Right lobe of liver (tissue), 6 donors: ENCODE measurements at regions not wholly inside any gene's neighbourhood (a gene's known extent, or its start where the extent isn't known, plus 50 kb on each side); places are given as distances from the start of the nearest gene placed in this dataset.

Experiments
- ATAC-seq, 4 donors: fragments of 200-7000 bp; cut with Tn5 transposase; one replicate each; pipeline ENCODE4 v1.9.1; 2020; ENCODE audit warnings: mild to moderate bottlenecking in 4 of 4, moderate library complexity in 4 of 4
- DNase-seq, 3 donors: peaks; one replicate each; pipeline ENCODE4 v3.0.0-alpha.2; 2020
- H3K27ac ChIP-seq, 3 donors: fragments of 200-600 bp; one replicate each; pipeline ENCODE4 v1.8.0; 2022
- H3K27me3 ChIP-seq, 2 donors: fragments of 200-600 bp; one replicate each; pipeline ENCODE4 v1.8.0; 2022
- H3K36me3 ChIP-seq, 4 donors: fragments of 200-600 bp; sonication (generic) in 1 of 4; one replicate each; pipeline versions ENCODE4 v1.5.1 to v1.8.0; 2017 to 2022; ENCODE audit warnings: control low read depth in 1 of 4
- H3K4me1 ChIP-seq, 4 donors: fragments of 200-600 bp; sonication (generic) in 1 of 4; one replicate each; pipeline versions ENCODE4 v1.5.1 to v1.8.0; 2017 to 2022; ENCODE audit warnings: control low read depth in 1 of 4
- H3K4me3 ChIP-seq, 3 donors: fragments of 200-600 bp; one replicate each; pipeline ENCODE4 v1.8.0; 2022
- H3K9me3 ChIP-seq, 4 donors: fragments of 200-600 bp; sonication (generic) in 1 of 4; one replicate each; pipeline versions ENCODE4 v1.5.1 to v1.8.0; 2017 to 2022; ENCODE audit warnings: control low read depth in 1 of 4
- CTCF ChIP-seq, 4 donors: fragments of 200-600 bp in 3 of 4; fragments of 450-650 bp in 1 of 4; IDR thresholded peaks; one replicate each; pipeline versions ENCODE4 v1.5.1 to v1.8.0; 2016 to 2022; ENCODE audit warnings: antibody characterized with exemption in 4 of 4, mild to moderate bottlenecking in 2 of 4
- POLR2A ChIP-seq: fragments of 450-650 bp; IDR thresholded peaks from one replicate; pipeline ENCODE4 v1.6.1; 2017; ENCODE audit warnings: antibody characterized with exemption, mild to moderate bottlenecking
- WGBS: methylation state at CpG from one replicate; pipeline ENCODE4 v1.1.6; 2018; ENCODE audit warnings: low coverage, low lambda C conversion rate; ENCODE audit not compliant: insufficient coverage; ENCODE audit errors: missing lambda C conversion rate; 5-methylcytosine and 5-hydroxymethylcytosine counted together
- intact Hi-C, 2 donors: fragments of 100-400 bp; cut with DNase I; formaldehyde crosslinking; loops; one replicate each; pipeline versions ENCODE4 v1.11.2 to v1.14.1; 2022
- donor health status: DM: no; HTN: yes; CAD: no.
- donor health status: DM: no; HTN: no; CAD: no.
- donor health status: DM: no; HTN: no; CAD: no.
- donor health status: DM: no; HTN: yes; CAD: no.
- donor health status: DM: no; HTN: yes; CAD: no.

DNA sequence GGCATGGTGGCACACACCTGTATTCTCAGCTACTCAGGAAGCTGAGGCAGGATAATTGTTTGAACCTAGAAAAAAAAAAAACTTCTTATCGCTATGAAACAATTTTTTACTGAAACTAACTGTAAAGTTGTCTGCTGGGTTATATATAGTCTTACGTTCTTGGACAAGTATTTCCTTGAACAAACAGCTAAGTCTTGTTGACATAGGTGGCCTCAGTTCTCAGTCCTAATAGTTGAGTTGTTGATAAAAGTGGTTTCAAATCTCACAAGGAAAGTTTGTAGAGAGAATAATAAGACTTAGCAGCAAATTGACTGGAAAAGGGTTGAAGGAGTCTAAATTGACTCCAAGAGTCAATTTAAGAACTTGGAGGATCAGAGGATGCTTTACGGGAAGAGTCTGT is 166.5 kb upstream of the KCNJ3 start:
- no peaks in the 10 kb centered on the region for H3K4me1 ChIP-seq
- H3K27ac ChIP-seq = no peak overlapping the region
- WGBS = 68% methylated on average over 3 of the region's 3 CpGs
- H3K9me3 ChIP-seq = no peaks in the 10 kb centered on the region
- DNase-seq (no peak), ATAC-seq (no peak)
- no peaks in the 10 kb centered on the region for H3K27me3 ChIP-seq
- TF ChIP-seq POLR2A (no peak), CTCF (IDR thresholded peaks at IDR 0.05) (no peak)
- intact Hi-C loops = no loop called here
- H3K36me3 ChIP-seq = no peaks in the 10 kb centered on the region
- no peak overlapping the region for H3K4me3 ChIP-seq

- intact Hi-C loops = no loop called here
- H3K4me1 ChIP-seq = no peaks in the 10 kb centered on the region
- TF ChIP-seq CTCF (IDR thresholded peaks at IDR 0.05) (no peak), POLR2A (no peak)
- no peaks in the 10 kb centered on the region for H3K36me3 ChIP-seq
- no peak for ATAC-seq
- no peak overlapping the region for H3K4me3 ChIP-seq
- DNase-seq = no peak
- H3K27ac ChIP-seq = no peak overlapping the region
- 100% methylated on average over 2 of the region's 2 CpGs for WGBS
- no peaks in the 10 kb centered on the region for H3K27me3 ChIP-seq
- H3K9me3 ChIP-seq = no peaks in the 10 kb centered on the region
Measured at GRCh38 chr2:154532763-154533162, 165.7 kb upstream of the KCNJ3 start.

DNA sequence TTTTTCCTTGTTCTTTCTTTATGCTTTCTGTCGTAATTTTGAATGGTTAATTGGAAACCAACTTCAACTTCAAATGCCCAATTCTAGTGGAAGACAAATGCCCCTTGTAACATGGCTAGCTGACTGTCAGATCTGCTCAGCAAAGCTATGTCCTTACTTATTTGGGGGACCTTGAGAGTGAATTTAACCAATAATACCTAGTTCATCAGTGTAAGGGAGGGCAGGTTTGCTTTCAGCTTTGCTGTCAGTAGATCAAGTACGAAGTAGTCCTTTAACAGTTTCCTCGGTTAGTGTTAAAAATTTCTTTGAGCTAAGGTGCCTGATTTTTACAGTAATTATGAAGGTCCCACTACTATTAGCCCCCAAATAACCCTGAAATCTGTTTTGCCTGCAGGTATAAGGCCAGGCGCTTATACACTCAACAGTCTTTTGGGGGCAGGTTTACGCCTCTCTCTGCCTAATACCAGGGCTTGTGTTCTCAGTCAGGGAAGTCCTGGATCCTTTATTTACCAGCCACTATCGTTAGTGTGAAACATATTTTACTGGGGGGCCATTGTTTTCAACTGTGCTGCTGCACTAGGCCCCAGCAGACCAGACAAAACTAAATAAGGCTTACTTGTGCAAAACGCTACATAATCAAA is 165.1 kb upstream of the KCNJ3 start:
- TF ChIP-seq POLR2A (no peak), CTCF (IDR thresholded peaks at IDR 0.05) (no peak)
- H3K27ac ChIP-seq = no peak overlapping the region
- ATAC-seq (no peak), DNase-seq (no peak)
- WGBS = 76% methylated on average over 6 of the region's 7 CpGs
- no peaks in the 10 kb centered on the region for H3K4me1 ChIP-seq
- no peaks in the 10 kb centered on the region for H3K27me3 ChIP-seq
- H3K9me3 ChIP-seq = no peaks in the 10 kb centered on the region
- no peaks in the 10 kb centered on the region for H3K36me3 ChIP-seq
- H3K4me3 ChIP-seq = no peak overlapping the region
- intact Hi-C loops = no loop called here

DNA sequence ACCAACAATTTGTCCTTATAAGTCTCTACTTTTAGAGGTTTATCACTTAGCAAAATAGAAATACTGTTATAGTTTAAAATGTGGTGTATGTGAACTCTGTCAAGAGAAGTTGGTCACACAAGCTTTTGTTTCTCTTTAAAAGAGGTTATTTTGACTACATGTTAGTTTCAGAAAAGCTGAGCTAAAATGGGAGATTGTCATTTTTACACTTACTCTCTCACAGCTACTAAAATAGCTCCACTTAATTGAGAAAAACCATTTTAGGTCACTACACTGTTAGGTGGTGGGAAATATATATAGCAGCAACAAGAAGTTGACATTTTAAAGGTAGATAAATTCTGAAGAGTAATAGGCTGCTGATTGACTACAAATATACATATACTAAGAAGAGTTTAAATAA is 161.5 kb upstream of the KCNJ3 start:
- H3K36me3 ChIP-seq = no peaks in the 10 kb centered on the region
- intact Hi-C loops = no loop called here
- H3K9me3 ChIP-seq = no peaks in the 10 kb centered on the region
- H3K4me1 ChIP-seq = no peaks in the 10 kb centered on the region
- ATAC-seq = no peak
- no peak overlapping the region for H3K4me3 ChIP-seq
- no peak overlapping the region for H3K27ac ChIP-seq
- DNase-seq = no peak
- TF ChIP-seq POLR2A (no peak), CTCF (IDR thresholded peaks at IDR 0.05) (no peak)
- no peaks in the 10 kb centered on the region for H3K27me3 ChIP-seq
